IMR-90 (cell line): ENCODE measurements at regions not wholly inside any gene's neighbourhood (a gene's known extent, or its start where the extent isn't known, plus 50 kb on each side); places are given as distances from the start of the nearest gene placed in this dataset.

Source experiments
- ATAC-seq: fragments of 200-7000 bp; cut with Tn5 transposase; 2 replicates; pipeline ENCODE4 v1.9.1; 2020; ENCODE audit warnings: low read depth, mild to moderate bottlenecking, moderate library complexity
- BruUV-seq: library from RNA; stranded (reverse); fragments of 400-500 nt; replicated peaks from 2 replicates; lab custom pipeline; 2021; lab: Mats Ljungman, UMichigan
- CTCF ChIA-PET: fragments of 300-600 bp; formaldehyde crosslinking; extraction: SDS; loops from one replicate; lab custom pipeline; 2021; ENCODE audit warnings: antibody characterized with exemption; lab: Yijun Ruan, JAX
- POLR2A ChIA-PET: fragments of 300-600 bp; sonication (Branson Sonifier 250); formaldehyde crosslinking; loops from one replicate; lab custom pipeline; 2022; ENCODE audit warnings: antibody characterized with exemption; ENCODE audit not compliant: unreplicated experiment; lab: Charles Lee
- DNase-seq: peaks from one replicate; pipeline ENCODE4 v3.0.0; 2013
- H2AFZ ChIP-seq: replicated peaks from 2 replicates; pipeline ENCODE3; 2013; ENCODE audit warnings: low read length, mild to moderate bottlenecking; ENCODE audit not compliant: poor library complexity
- H2AK5ac ChIP-seq: 2 replicates; pipeline ENCODE4 v1.6.1; 2013; ENCODE audit warnings: low read depth, low read length, inconsistent platforms
- H2AK9ac ChIP-seq: replicated peaks from 2 replicates; pipeline ENCODE3; 2013; ENCODE audit warnings: mild to moderate bottlenecking, low read depth, low read length, moderate library complexity; ENCODE audit not compliant: poor library complexity
- H2BK120ac ChIP-seq: 2 replicates; pipeline ENCODE4 v1.6.1; 2013; ENCODE audit warnings: low read depth, low read length, inconsistent platforms
- H2BK15ac ChIP-seq: 3 replicates; pipeline ENCODE4 v1.6.1; 2013; ENCODE audit warnings: low read depth, low read length, inconsistent platforms
- H2BK20ac ChIP-seq: 2 replicates; pipeline ENCODE4 v1.6.1; 2013; ENCODE audit warnings: low read depth, mild to moderate bottlenecking, inconsistent platforms, low read length, moderate library complexity
- H2BK5ac ChIP-seq: 2 replicates; pipeline ENCODE4 v1.6.1; 2013; ENCODE audit warnings: mild to moderate bottlenecking, low read depth, low read length, inconsistent platforms; ENCODE audit not compliant: poor library complexity, severe bottlenecking
- H3K14ac ChIP-seq: replicated peaks from 2 replicates; pipeline ENCODE4 v1.6.1; 2013; ENCODE audit warnings: low read depth, low read length, inconsistent platforms
- H3K18ac ChIP-seq: 2 replicates; pipeline ENCODE4 v1.6.1; 2013; ENCODE audit warnings: low read depth, low read length, control low read depth
- H3K23ac ChIP-seq: 2 replicates; pipeline ENCODE4 v1.6.1; 2013; ENCODE audit warnings: low read depth, low read length, inconsistent platforms
- H3K27ac ChIP-seq: 2 replicates; pipeline ENCODE4 v1.5.1; 2013; ENCODE audit warnings: mild to moderate bottlenecking, control low read depth, low read length; ENCODE audit not compliant: insufficient read depth
- H3K27me3 ChIP-seq: 2 replicates; pipeline ENCODE4 v1.6.1; 2013; ENCODE audit warnings: low read length; ENCODE audit not compliant: control insufficient read depth, insufficient read depth
- H3K36me3 ChIP-seq: 2 replicates; pipeline ENCODE4 v1.6.1; 2013; ENCODE audit warnings: low read length, mixed read lengths; ENCODE audit not compliant: control insufficient read depth, insufficient read depth
- H3K4ac ChIP-seq: 2 replicates; pipeline ENCODE4 v1.6.1; 2013; ENCODE audit warnings: low read depth, low read length, inconsistent platforms
- H3K4me1 ChIP-seq: 2 replicates; pipeline ENCODE4 v1.6.1; 2013; ENCODE audit warnings: low read length, mixed read lengths; ENCODE audit not compliant: control insufficient read depth, insufficient read depth
- H3K4me2 ChIP-seq: 2 replicates; pipeline ENCODE4 v1.6.1; 2013; ENCODE audit warnings: low read depth, mild to moderate bottlenecking, control low read depth, low read length, moderate library complexity
- H3K4me3 ChIP-seq: 2 replicates; pipeline ENCODE4 v1.5.1; 2013; ENCODE audit warnings: low read depth, mild to moderate bottlenecking, control low read depth, low read length, moderate library complexity; ENCODE audit not compliant: insufficient read depth
- H3K56ac ChIP-seq: 2 replicates; pipeline ENCODE4 v1.6.1; 2013; ENCODE audit warnings: low read length, inconsistent platforms; ENCODE audit not compliant: insufficient read depth; ENCODE audit errors: extremely low read depth
- H3K79me1 ChIP-seq, 2 experiments: 2 replicates each; pipeline ENCODE4 v1.6.1; 2013; ENCODE audit warnings: low read length in 2 of 2, inconsistent platforms in 1 of 2, low read depth in 1 of 2
- H3K9ac ChIP-seq: 2 replicates; pipeline ENCODE4 v1.6.1; 2013; ENCODE audit warnings: low read depth, low read length, control low read depth
- H3K9me1 ChIP-seq: 2 replicates; pipeline ENCODE4 v1.6.1; 2013; ENCODE audit warnings: low read length, inconsistent platforms; ENCODE audit not compliant: insufficient read depth
- H3K9me3 ChIP-seq: 2 replicates; pipeline ENCODE4 v1.6.1; 2013; ENCODE audit warnings: low read length; ENCODE audit not compliant: control insufficient read depth, insufficient read depth
- H4K20me1 ChIP-seq: 2 replicates; pipeline ENCODE4 v1.6.1; 2013; ENCODE audit warnings: low read length, inconsistent platforms; ENCODE audit not compliant: insufficient read depth
- H4K5ac ChIP-seq: 2 replicates; pipeline ENCODE4 v1.6.1; 2013; ENCODE audit warnings: mild to moderate bottlenecking, low read depth, low read length, control low read depth
- H4K8ac ChIP-seq, 2 experiments: 2 replicates each; pipeline ENCODE4 v1.6.1; 2013; ENCODE audit warnings: low read depth in 2 of 2, low read length in 2 of 2, control low read depth in 1 of 2, inconsistent platforms in 1 of 2
- H4K91ac ChIP-seq: 2 replicates; pipeline ENCODE4 v1.6.1; 2013; ENCODE audit warnings: low read depth, low read length, inconsistent platforms; ENCODE audit not compliant: insufficient read depth
- BHLHE40 ChIP-seq: fragments of 150-350 bp; IDR thresholded peaks from 2 replicates; pipeline ENCODE4 v1.6.1; 2016; ENCODE audit warnings: mild to moderate bottlenecking, low read depth, low read length
- CEBPB ChIP-seq: IDR thresholded peaks from 2 replicates; pipeline ENCODE4 v1.6.1; 2012; ENCODE audit warnings: low read depth, low read length, improper control_type of control experiment
- CHD1 ChIP-seq: IDR thresholded peaks from 2 replicates; pipeline ENCODE4 v1.6.1; 2012; ENCODE audit warnings: low read depth, low read length, improper control_type of control experiment
- CTCF ChIP-seq: conservative IDR thresholded peaks from 2 replicates; pipeline ENCODE4 v1.5.1; 2012; ENCODE audit warnings: mild to moderate bottlenecking, low read depth, low read length, improper control_type of control experiment
- ELK1 ChIP-seq: fragments of 150-350 bp; IDR thresholded peaks from 2 replicates; pipeline ENCODE4 v1.6.1; 2016; ENCODE audit warnings: low read depth, mild to moderate bottlenecking, low read length, moderate library complexity, borderline replicate concordance
- FOS ChIP-seq: fragments of 150-350 bp; IDR thresholded peaks from 2 replicates; pipeline ENCODE4 v1.6.1; 2016; ENCODE audit warnings: low read depth, low read length
- MAFK ChIP-seq: IDR thresholded peaks from 2 replicates; pipeline ENCODE4 v1.6.1; 2012; ENCODE audit warnings: low read depth, low read length, improper control_type of control experiment
- MAZ ChIP-seq: IDR thresholded peaks from 2 replicates; pipeline ENCODE4 v1.6.1; 2012; ENCODE audit warnings: low read depth, mild to moderate bottlenecking, low read length, improper control_type of control experiment, moderate library complexity, borderline replicate concordance
- MXI1 ChIP-seq: IDR thresholded peaks from 2 replicates; pipeline ENCODE4 v1.6.1; 2012; ENCODE audit warnings: low read depth, mild to moderate bottlenecking, low read length, moderate library complexity, borderline replicate concordance
- NFE2L2 ChIP-seq: fragments of 150-350 bp; IDR thresholded peaks from 2 replicates; pipeline ENCODE4 v1.6.1; 2016; ENCODE audit warnings: low read depth, mild to moderate bottlenecking, low read length
- POLR2A ChIP-seq: IDR thresholded peaks from 2 replicates; pipeline ENCODE4 v1.6.1; 2012; ENCODE audit warnings: mild to moderate bottlenecking, low read depth, low read length
- RAD21 ChIP-seq: IDR thresholded peaks from 2 replicates; pipeline ENCODE4 v1.6.1; 2012; ENCODE audit warnings: low read length, improper control_type of control experiment
- RCOR1 ChIP-seq: IDR thresholded peaks from 2 replicates; pipeline ENCODE4 v1.6.1; 2012; ENCODE audit warnings: mild to moderate bottlenecking, low read length, improper control_type of control experiment; ENCODE audit not compliant: insufficient replicate concordance
- RFX5 ChIP-seq: IDR thresholded peaks from 2 replicates; pipeline ENCODE4 v1.8.0; 2012; ENCODE audit warnings: low read depth, mild to moderate bottlenecking, low read length, moderate library complexity
- USF2 ChIP-seq: fragments of 150-350 bp; IDR thresholded peaks from 2 replicates; pipeline ENCODE4 v1.6.1; 2017; ENCODE audit warnings: mild to moderate bottlenecking, antibody characterized with exemption, low read length, low read depth
- WGBS, 2 experiments: methylation state at CpG; one replicate each; pipeline versions ENCODE4 v1.1.5 to v1.1.7; 2013; ENCODE audit warnings: missing lambda C conversion rate in 2 of 2; ENCODE audit not compliant: insufficient read length in 1 of 2; ENCODE audit errors: extremely low coverage in 2 of 2; 5-methylcytosine and 5-hydroxymethylcytosine counted together
- dilution Hi-C: fragments of 300-500 bp; cut with HindIII; formaldehyde crosslinking; loops from one replicate; pipeline ENCODE4 v1.14.3; 2018; ENCODE audit warnings: low sequenced_read_pairs; ENCODE audit not compliant: unreplicated experiment
- in situ Hi-C: fragments of 300-500 bp; cut with MboI; formaldehyde crosslinking; loops from 3 replicates; pipeline ENCODE4 v1.14.3; 2019; ENCODE audit warnings: low sequenced_read_pairs, inconsistent platforms, mixed read lengths
- intact Hi-C: fragments of 100-400 bp; cut with micrococcal nuclease; formaldehyde crosslinking; loops from 2 replicates; pipeline ENCODE4 v1.10.0; 2022

- no peaks in the 10 kb centered on the region for H3K9me1 ChIP-seq
- H3K9ac ChIP-seq, result no peak overlapping the region
- H3K4me3 ChIP-seq, result no peak overlapping the region
- no peak overlapping the region for H3K23ac ChIP-seq
- H4K20me1 ChIP-seq, result no peaks in the 10 kb centered on the region
- POLR2A ChIA-PET, result interaction anchor here (1.0 kb wide), 1 partner anchor 229 kb away, joined by 3 read pairs; no protein-coding TSS in a partner anchor
- H3K27me3 ChIP-seq, result peaks cover 14% of the 10 kb centered on the region
- no peak overlapping the region for H2BK20ac ChIP-seq
- H3K14ac ChIP-seq, result no peak overlapping the region
- DNase-seq (no peak), ATAC-seq (no peak)
- no peak overlapping the region for H4K5ac ChIP-seq
- no peaks in the 10 kb centered on the region for H3K36me3 ChIP-seq
- no peak overlapping the region for H4K8ac ChIP-seq
- H2BK15ac ChIP-seq, result no peak overlapping the region
- BruUV-seq, result no TSS peak
- H3K27ac ChIP-seq, result no peak overlapping the region
- no peak overlapping the region for H2AK5ac ChIP-seq
- no peak overlapping the region for H3K4me2 ChIP-seq
- no peak overlapping the region for H3K56ac ChIP-seq
- in situ Hi-C loops, result loop anchor here (10.0 kb wide), 1 partner anchor 231 kb away; no protein-coding TSS in a partner anchor
- peaks cover 2% of the 10 kb centered on the region; the same call in 1 of the 2 replicates for H3K9me3 ChIP-seq
- intact Hi-C loops, result loop anchor here (1.0 kb wide), 2 partner anchors 229 to 261 kb away; no protein-coding TSS in a partner anchor
- dilution Hi-C loops, result no loop called here
- H3K4ac ChIP-seq, result no peak overlapping the region
- WGBS, 2 experiments, result 21% methylated on average over 2 of the region's 3 CpGs; no CpG with 5 or more reads in 1 of the 2 experiments
- H4K91ac ChIP-seq, result no peak overlapping the region
- no peak overlapping the region for H2BK120ac ChIP-seq
- H2AK9ac ChIP-seq, result no peak overlapping the region
- TF ChIP-seq MAZ (no peak), ELK1 (no peak), RCOR1 (no peak), CHD1 (no peak), RAD21 (no peak), FOS (no peak), CEBPB (no peak), MAFK (no peak), CTCF (no peak), MXI1 (no peak), BHLHE40 (no peak), USF2 (no peak), RFX5 (no peak), NFE2L2 (no peak), POLR2A (no peak)
- H2BK5ac ChIP-seq, result no peak overlapping the region
- H3K18ac ChIP-seq, result no peak overlapping the region
- peak overlapping the region; percentile 87 for H2AFZ ChIP-seq
- H3K79me1 ChIP-seq, result no peaks in the 10 kb centered on the region
- CTCF ChIA-PET, result interaction anchor here (0.6 to 3.0 kb wide), 16 partner anchors 8 to 263 kb away, joined by 3 to 26 read pairs (median 4); no protein-coding TSS in a partner anchor
- H3K4me1 ChIP-seq, result peaks cover 8% of the 10 kb centered on the region; the same call in 1 of the 2 replicates
Observed at GRCh38 chr14:100645982-100646314, 58.7 kb upstream of the BEGAIN start.
